OCI-LY1 (cell line): ENCODE measurements at regions not wholly inside any gene's neighbourhood (a gene's known extent, or its start where the extent isn't known, plus 50 kb on each side); places are given as distances from the start of the nearest gene placed in this dataset.
A peak's percentile ranks its signal among the peaks of the same experiment; 100 is the strongest.

Source experiments
- H2AFZ ChIP-seq: fragments of 200-600 bp; sonication (generic), shearing (Covaris generic); 2 replicates; pipeline ENCODE4 v1.6.0; 2014; ENCODE audit warnings: antibody characterized with exemption, mild to moderate bottlenecking, low read length
- H3F3A ChIP-seq: fragments of 200-600 bp; sonication (generic), shearing (Covaris generic); 2 replicates; pipeline ENCODE4 v1.6.0; 2014; ENCODE audit warnings: mild to moderate bottlenecking, antibody characterized with exemption, low read length, moderate library complexity; ENCODE audit not compliant: insufficient read depth
- H3K27ac ChIP-seq: fragments of 200-600 bp; sonication (generic); 2 replicates; pipeline ENCODE4 v1.5.1; 2014; ENCODE audit warnings: low read length, mixed run types, mild to moderate bottlenecking, low read depth; ENCODE audit not compliant: poor library complexity, severe bottlenecking
- H3K27me3 ChIP-seq: fragments of 200-600 bp; sonication (generic); 2 replicates; pipeline ENCODE4 v1.6.0; 2014; ENCODE audit warnings: antibody characterized with exemption, mild to moderate bottlenecking, low read length, moderate library complexity; ENCODE audit not compliant: insufficient read depth
- H3K36me3 ChIP-seq: fragments of 200-600 bp; sonication (generic); 2 replicates; pipeline ENCODE4 v1.6.1; 2014; ENCODE audit warnings: mild to moderate bottlenecking, antibody characterized with exemption, low read length, moderate library complexity, mixed read lengths; ENCODE audit not compliant: insufficient read depth
- H3K4me1 ChIP-seq: fragments of 200-600 bp; sonication (generic); 2 replicates; pipeline ENCODE4 v1.5.1; 2014; ENCODE audit warnings: mild to moderate bottlenecking, low read length, moderate library complexity; ENCODE audit not compliant: insufficient read depth, severe bottlenecking
- H3K4me2 ChIP-seq: fragments of 200-600 bp; sonication (generic), shearing (Covaris generic); 2 replicates; pipeline ENCODE4 v1.6.1; 2014; ENCODE audit warnings: low read length
- H3K4me3 ChIP-seq: fragments of 200-600 bp; sonication (generic); 2 replicates; pipeline ENCODE4 v1.5.1; 2014; ENCODE audit warnings: low read length, low read depth, mild to moderate bottlenecking, mixed read lengths; ENCODE audit not compliant: poor library complexity, severe bottlenecking
- H3K79me2 ChIP-seq: fragments of 200-600 bp; shearing (Covaris generic); 2 replicates; pipeline ENCODE4 v1.6.1; 2016; ENCODE audit warnings: mixed run types, low read length, mixed read lengths; ENCODE audit not compliant: insufficient read depth
- H3K9ac ChIP-seq: fragments of 200-600 bp; sonication (generic), shearing (Covaris generic); 2 replicates; pipeline ENCODE4 v1.6.1; 2014; ENCODE audit warnings: mild to moderate bottlenecking, low read length, mixed read lengths
- H3K9me2 ChIP-seq: fragments of 200-600 bp; sonication (generic), shearing (Covaris generic); 2 replicates; pipeline ENCODE4 v1.6.1; 2014; ENCODE audit warnings: low read depth, mild to moderate bottlenecking, low read length, mixed read lengths
- H3K9me3 ChIP-seq: fragments of 200-600 bp; shearing (Covaris generic); 2 replicates; pipeline ENCODE4 v1.6.1; 2014; ENCODE audit warnings: low read length, mixed read lengths
- H4K20me1 ChIP-seq: fragments of 200-600 bp; sonication (generic), shearing (Covaris generic); 2 replicates; pipeline ENCODE4 v1.6.0; 2016; ENCODE audit warnings: mild to moderate bottlenecking, low read length; ENCODE audit not compliant: insufficient read depth
- EZH2 ChIP-seq: fragments of 200-600 bp; sonication (generic), shearing (Covaris generic); IDR thresholded peaks from 2 replicates; pipeline ENCODE4 v1.8.0; 2017; ENCODE audit warnings: borderline replicate concordance, mixed run types, mild to moderate bottlenecking, antibody characterized with exemption, low read length, moderate library complexity, mixed read lengths
- TF ChIP-seq, protein P1 (sequence below): fragments of 200-600 bp; sonication (generic), shearing (Covaris generic); IDR thresholded peaks from 2 replicates; pipeline ENCODE4 v1.5.1; 2017; ENCODE audit warnings: mild to moderate bottlenecking, antibody characterized with exemption, low read length, moderate library complexity, mixed read lengths

DNA sequence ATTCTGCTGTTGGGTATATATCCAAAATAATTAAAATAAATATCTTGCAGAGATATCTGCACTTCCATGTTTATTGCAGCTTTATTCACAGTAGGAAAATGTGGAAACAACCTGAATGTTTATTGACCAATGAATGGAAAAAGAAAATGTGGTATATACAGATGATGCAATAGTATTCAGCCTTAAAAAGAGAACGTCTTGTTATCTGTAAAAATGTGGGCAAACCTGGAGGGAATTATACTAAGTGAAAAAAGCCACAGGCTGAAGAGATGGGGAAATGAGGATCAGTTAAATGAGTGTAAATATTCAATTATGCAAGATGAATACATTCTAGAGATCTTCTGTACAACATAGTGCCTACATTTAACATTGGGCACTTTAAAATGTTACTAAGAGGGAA lies 766.1 kb upstream of the IGFBP3 start:
- TF ChIP-seq, protein P1, sequence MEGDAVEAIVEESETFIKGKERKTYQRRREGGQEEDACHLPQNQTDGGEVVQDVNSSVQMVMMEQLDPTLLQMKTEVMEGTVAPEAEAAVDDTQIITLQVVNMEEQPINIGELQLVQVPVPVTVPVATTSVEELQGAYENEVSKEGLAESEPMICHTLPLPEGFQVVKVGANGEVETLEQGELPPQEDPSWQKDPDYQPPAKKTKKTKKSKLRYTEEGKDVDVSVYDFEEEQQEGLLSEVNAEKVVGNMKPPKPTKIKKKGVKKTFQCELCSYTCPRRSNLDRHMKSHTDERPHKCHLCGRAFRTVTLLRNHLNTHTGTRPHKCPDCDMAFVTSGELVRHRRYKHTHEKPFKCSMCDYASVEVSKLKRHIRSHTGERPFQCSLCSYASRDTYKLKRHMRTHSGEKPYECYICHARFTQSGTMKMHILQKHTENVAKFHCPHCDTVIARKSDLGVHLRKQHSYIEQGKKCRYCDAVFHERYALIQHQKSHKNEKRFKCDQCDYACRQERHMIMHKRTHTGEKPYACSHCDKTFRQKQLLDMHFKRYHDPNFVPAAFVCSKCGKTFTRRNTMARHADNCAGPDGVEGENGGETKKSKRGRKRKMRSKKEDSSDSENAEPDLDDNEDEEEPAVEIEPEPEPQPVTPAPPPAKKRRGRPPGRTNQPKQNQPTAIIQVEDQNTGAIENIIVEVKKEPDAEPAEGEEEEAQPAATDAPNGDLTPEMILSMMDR, result no peak
- TF ChIP-seq EZH2, result no peak
- Histone ChIP-seq H3K27me3 (no peaks in the 10 kb centered on the region), H3K36me3 (no peaks in the 10 kb centered on the region), H3K9me3 (no peaks in the 10 kb centered on the region), H3K4me2 (no peak overlapping the region), H3F3A (no peaks in the 10 kb centered on the region), H3K79me2 (no peaks in the 10 kb centered on the region), H4K20me1 (no peaks in the 10 kb centered on the region), H2AFZ (no peak overlapping the region), H3K27ac (no peak overlapping the region), H3K4me1 (no peaks in the 10 kb centered on the region), H3K9me2 (no peaks in the 10 kb centered on the region), H3K4me3 (no peak overlapping the region), H3K9ac (no peak overlapping the region)

DNA sequence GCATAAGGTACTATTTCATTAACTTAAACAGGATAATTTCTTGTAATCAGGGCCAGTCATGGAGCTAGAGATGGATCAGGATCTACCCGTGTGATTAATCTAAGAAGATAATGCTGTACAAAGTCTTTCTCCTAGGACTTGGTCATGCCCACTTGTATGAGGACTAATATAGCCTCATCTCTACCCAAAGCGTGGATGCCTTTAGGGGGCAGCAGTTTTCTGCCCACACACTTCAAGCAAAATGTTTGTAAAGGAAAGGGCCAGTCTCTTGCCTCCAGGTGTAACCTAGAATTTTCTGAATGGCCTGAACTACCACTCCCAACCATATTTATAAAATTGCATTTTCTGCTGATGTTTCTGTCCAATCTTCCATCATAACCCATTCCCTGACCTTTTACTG lies 764.0 kb upstream of the IGFBP3 start:
- H3K27me3 ChIP-seq, result no peaks in the 10 kb centered on the region
- no peak overlapping the region for H3K4me3 ChIP-seq
- H3K36me3 ChIP-seq, result no peaks in the 10 kb centered on the region
- H3K9me3 ChIP-seq, result no peaks in the 10 kb centered on the region
- no peaks in the 10 kb centered on the region for H3K9me2 ChIP-seq
- TF ChIP-seq, protein P1, result peak; percentile 36; the same call in 1 of the 2 replicates
- no peak for TF ChIP-seq EZH2
- no peaks in the 10 kb centered on the region for H3F3A ChIP-seq
- H3K27ac ChIP-seq, result no peak overlapping the region
- H3K4me1 ChIP-seq, result no peaks in the 10 kb centered on the region
- H3K79me2 ChIP-seq, result no peaks in the 10 kb centered on the region
- no peak overlapping the region for H2AFZ ChIP-seq
- H4K20me1 ChIP-seq, result no peaks in the 10 kb centered on the region
- H3K4me2 ChIP-seq, result no peak overlapping the region
- H3K9ac ChIP-seq, result no peak overlapping the region

DNA sequence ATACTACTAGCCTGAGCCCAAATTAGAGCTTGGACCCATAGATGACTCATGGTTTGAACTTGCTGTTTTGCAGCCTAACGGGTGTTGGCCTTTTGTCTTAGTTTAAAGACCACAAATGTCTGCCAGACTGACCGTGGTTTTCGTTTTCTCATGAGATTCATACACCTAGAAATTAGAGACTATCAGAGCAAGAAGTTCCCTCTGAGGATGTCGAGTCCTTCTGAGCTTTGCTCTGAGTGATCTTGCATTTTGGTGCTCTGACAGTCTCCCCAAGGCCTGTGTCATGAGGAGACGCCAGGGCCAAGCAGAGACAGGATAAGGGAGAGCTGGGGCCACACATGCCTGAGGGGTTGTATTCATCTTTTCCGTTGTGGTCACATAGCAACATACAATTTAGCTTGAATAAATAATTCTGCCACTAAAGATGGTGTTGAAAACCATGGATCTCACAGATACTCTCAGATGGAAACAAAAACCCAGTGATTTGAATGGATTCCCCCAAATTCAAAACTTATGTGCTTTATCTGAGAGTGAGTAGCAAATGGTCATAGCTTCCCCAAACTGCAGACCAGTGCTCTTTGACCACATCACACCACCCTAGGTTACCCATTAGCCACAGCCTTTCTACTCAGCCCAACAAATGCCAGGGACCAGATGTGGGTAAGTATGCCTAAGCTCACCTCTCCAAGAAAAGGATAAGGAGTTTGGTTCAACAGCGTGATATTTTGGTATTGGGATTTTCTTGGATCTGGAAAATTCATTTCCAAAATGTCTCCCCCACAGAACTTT lies 762.0 kb upstream of the IGFBP3 start:
- Histone ChIP-seq H3K79me2 (no peaks in the 10 kb centered on the region), H3K27me3 (no peaks in the 10 kb centered on the region), H3K4me1 (no peaks in the 10 kb centered on the region), H3K9me3 (no peaks in the 10 kb centered on the region), H3F3A (no peaks in the 10 kb centered on the region), H3K27ac (no peak overlapping the region), H3K4me2 (no peak overlapping the region), H4K20me1 (no peaks in the 10 kb centered on the region), H3K9me2 (no peaks in the 10 kb centered on the region), H2AFZ (no peak overlapping the region), H3K4me3 (no peak overlapping the region), H3K36me3 (no peaks in the 10 kb centered on the region), H3K9ac (no peak overlapping the region)
- TF ChIP-seq, protein P1, result no peak
- no peak for TF ChIP-seq EZH2
